Stimulated activated CD4-positive, alpha-beta T cell treated with anti-CD3 and anti-CD28 coated beads, Interleukin-2, amount 100 ng/mL, for 4 hours (primary cell): ENCODE measurements at regions not wholly inside any gene's neighbourhood (a gene's known extent, or its start where the extent isn't known, plus 50 kb on each side); places are given as distances from the start of the nearest gene placed in this dataset.
A peak's percentile ranks its signal among the peaks of the same experiment; 100 is the strongest.
"Not testable (repeated sequence)": the region's sequence is repeated elsewhere in the genome, so short reads cannot be mapped to it uniquely, and the experiment has no call there.

Source experiments
- DNase-seq: peaks from one replicate; pipeline ENCODE4 v3.0.0-alpha.2; 2020; ENCODE audit warnings: low read depth

DNA sequence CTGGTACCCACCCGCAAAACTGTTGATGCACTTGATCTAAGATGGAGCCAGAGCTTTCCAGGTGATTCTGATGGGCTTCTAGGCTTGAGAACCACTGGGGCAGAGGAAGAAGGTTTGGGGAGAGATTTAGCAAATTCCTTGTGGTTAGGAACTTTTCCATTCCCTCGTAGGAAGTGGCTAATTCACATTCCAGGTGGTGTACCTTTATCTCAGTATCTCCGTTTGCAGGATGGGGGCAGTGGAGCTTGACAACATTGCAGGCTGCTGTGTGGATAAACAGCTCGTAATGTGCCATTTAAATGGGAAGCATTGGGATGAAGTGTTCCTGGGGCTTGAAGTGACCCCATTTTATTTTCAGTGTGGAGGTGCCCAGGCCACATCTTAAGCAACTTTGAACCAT lies 172.9 kb upstream of the IL12B start:
- no peak for DNase-seq

DNA sequence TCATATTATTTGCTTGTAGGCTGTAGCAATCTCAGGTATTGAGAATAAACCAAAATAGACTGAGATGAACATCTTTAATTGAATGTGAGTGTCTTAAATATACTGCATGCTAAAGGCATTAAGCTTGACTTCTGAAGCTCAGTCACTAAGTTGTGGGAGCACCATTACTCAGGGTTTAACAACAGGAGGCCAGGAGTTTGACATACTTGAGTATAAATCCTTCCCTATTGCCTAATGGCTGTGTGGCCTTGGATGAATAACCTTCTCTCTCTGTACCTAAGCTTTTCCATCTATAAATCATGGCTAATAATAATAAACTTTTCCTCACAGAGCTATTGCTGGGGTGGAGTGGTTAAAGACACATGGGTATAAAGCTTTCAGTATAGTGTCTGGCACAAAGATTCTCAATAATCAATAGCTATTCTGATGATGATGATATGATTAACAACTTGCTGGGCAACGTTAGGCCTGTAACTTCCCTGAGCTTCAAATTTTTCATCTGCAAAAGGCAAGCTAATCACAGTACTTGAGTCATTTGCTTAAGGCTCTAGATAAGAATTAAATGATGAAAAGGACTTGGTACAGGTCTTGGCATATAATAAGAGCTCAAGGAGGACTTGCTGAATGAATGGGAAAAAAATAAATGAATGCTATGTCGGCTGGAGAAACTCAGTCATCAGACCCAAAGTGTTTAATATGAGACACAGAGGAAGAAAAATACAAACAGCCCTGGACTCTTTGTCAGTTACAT lies 174.0 kb upstream of the IL12B start:
- no peak for DNase-seq

DNA sequence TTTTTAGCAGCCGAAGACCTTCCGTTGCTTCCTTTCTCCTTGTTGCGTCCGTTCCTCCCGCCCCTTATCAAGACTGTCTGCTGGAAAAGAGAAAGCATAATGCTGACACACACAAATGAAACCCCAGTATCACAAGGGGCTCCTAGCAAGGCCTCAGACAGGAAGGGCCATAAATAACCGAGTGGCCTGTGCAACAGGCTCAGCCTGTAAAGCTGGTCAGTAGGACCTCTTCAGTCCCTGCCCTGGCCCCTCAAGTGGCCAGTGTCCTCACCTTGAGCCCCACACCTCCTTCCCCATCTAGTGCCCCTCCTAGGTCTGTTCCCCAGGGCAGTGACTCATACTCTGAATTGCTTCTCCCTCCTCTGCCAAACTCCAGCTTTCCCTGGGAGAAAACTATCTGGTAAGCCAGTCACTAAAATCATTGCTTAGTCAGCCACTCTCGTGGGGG lies 174.6 kb upstream of the IL12B start:
- DNase-seq = no peak

GRCh38 chr5:159507055-159507454 lies 176.8 kb upstream of the IL12B start:
- DNase-seq = no peak

DNA sequence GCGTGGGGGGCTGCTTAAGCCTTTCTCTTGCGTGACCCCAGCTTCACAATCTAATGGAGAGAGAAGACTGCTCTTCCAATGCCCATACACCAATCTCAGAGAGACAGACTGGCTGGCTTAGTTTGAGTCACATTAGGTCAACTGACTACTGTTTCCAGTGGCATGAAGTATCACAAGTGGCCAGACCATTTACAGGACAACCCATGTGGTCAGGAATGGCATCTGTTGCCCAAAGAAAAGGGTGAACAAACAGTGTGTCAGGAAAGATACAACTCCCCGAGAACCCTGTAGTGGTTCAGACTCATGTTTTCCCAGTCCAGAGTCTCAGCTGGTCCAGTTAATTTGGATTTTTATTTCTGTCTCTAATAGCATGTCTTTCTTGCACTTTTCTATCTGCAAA lies 177.4 kb upstream of the IL12B start:
- no peak for DNase-seq

DNA sequence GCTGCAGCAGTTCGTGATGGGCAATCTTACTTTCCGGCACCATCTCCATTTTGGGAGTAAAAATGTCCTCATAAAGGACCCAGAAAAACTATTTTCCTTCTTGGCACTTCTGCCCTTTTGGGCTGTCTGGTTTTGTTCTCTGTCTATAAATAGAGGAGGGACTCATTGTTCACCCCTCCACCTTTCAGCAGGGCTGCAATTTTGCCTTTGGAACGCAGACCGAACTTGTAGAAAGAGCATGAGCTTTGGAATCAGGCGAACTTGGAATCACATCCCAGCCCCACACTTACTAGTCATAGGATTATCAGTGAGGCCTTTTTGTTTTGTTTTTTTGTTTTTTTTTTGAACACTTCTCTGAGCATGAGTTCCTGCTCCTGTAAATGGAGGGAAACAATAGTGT lies 178.1 kb upstream of the IL12B start:
- no peak for DNase-seq

GRCh38 chr5:159509002-159509660 lies 178.8 kb upstream of the IL12B start:
- DNase-seq = no peak

- DNase-seq = no peak
These were observed 180.0 kb upstream of the IL12B start for GRCh38 chr5:159510282-159510681.

GRCh38 chr5:159511570-159511969 lies 181.3 kb upstream of the IL12B start:
- no peak for DNase-seq

GRCh38 chr5:159512064-159512463 lies 181.8 kb upstream of the IL12B start:
- DNase-seq = no peak

DNA sequence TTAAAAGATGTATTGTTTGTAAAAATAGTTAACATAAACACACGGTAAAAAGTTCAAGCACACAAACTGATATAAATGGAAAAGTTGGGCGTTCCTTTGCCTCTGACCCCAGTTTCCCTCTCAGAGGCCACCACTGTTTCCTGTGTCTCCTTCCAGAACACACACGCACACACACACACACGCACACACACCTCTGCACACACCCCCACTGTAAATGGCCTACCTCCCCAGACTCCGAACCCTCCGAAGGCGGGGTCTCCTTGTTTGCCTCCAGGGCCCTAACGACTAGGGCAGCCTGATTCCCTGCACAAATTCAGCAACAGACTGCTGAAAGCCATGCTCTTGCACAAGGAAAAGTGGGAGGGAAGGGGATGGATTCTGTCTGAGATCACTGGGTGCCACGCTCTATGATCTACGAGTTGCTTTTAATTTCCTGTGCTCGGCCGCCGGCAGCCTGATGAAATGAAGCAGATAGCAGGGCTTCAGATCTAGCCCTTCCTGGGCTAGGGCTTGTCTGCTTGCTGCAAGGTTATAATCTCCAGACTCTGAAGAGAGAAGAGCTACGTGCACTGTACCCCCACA lies 184.0 kb upstream of the IL12B start:
- DNase-seq = no peak

- no peak for DNase-seq
These were observed 184.9 kb upstream of the IL12B start for GRCh38 chr5:159515197-159515596.

DNA sequence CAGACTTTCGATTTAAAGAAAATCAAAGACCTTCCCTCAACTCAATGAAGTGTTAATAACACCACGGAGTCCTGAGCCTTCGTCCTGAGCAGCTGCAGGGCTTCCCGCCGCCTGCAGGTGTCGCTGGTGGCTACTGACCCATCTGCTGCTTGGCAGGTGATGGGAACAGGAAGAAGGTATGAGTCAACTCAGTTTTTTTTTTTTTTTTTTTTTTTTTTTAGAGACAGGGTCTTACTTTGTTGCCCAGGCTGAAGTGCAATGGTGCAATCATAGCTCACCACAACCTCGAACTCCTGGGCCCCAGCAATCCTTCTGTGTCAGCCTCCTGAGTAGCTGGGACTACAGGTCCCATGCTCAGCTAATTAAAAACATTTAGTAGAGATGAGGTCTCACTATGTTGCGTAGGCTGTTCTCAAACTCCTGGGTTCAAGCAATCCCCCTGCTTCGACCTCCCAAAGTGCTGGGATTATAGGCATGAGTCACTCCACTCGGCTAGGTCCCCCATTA lies 185.7 kb upstream of the IL12B start:
- DNase-seq = peak; percentile 64

DNA sequence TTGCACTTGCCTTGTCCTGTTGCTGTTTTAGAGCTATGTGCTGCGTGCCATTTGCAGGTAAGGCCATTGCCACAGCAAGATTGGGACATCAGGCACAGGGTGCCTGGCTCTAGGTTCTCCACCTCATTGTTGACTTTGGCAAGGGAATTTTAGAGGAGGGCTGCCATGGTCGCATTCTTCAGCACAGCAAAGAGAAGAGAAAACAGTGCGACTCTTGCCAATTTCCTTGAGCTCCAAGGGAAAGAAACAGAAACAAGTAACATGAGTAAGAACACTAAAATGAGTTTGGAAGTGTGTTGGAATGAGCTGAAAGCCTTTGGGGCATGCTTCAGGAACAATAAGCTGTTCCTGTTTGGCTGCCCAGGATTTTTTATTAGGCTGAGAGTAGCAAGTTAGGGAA lies 188.1 kb upstream of the IL12B start:
- no peak for DNase-seq

GRCh38 chr5:159519365-159519764 lies 189.1 kb upstream of the IL12B start:
- no peak for DNase-seq

DNA sequence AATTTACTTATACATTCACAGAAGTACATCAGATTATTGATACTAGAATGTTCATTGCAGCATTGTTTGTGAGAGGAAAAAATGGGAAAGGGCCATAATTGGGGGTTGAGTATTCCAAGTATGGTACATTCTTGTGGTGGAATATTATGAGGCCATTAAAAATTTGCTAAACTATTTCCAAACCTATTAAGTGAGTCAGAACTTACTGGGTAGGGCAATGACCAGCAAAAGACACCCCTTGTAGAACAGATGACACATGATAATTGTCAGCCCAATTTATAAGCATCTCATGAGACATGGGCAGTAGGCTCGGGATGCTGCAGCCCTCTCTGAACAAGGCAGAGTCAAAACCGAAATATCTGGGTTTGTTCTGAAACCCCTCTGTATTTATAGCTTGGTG lies 192.6 kb upstream of the IL12B start:
- DNase-seq = no peak

GRCh38 chr5:159524279-159524678 lies 194.0 kb upstream of the IL12B start:
- not testable (repeated sequence) for DNase-seq

DNA sequence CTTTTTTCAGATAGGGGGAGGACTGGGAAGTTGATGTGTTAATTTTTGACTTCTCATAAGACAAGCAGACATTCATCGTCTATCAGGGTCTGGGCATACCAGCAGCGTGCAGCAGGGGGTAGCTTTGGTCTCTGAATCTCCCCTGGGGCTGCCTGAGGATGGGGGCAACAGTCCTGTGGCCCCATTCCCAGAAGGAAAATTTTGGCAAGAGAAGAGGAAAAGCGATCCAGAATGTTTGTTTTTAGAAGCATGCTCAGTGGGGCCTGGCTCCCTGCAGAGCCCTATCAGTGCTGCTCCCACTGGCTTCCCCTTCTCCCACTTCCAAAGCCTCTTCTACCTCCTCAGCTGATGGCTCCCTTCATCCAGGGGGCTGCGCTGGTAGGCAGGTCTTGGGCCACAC lies 194.8 kb upstream of the IL12B start:
- DNase-seq = no peak

DNA sequence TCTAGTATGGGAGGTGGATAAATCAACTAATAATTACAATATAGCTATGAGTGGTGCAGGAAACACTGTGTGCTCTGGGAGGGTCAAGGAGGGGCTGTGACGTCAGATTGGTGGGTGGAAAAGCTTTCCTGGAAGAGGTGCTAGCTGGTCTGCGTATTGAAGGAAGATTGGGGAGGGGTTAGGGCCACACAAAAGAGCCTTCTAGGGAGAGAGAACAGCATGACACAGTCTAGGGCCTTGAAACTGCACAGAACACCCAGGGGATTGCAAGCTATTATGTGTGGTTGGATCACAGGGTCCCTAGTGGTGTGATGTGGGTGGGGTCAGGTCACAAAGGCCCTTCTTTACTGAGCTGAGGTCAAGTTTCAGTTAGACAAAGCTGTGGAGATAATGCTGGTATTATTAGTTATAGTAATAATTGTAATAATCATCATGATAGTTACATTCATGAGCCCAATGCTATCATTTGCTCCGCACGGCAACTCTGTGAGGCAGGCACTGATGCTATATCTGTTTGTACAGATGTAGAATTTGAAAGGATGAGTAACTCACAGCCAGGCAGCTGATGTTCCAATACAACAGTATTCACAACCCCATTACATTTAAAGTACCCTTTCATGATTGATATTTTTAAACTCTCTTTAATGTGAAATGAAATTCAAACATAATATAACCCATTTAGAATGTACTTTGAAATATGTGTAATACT lies 197.4 kb upstream of the IL12B start:
- no peak for DNase-seq

- DNase-seq = no peak
These were observed 201.3 kb upstream of the IL12B start for GRCh38 chr5:159531554-159532105.

- DNase-seq = no peak
These were observed 202.9 kb upstream of the IL12B start for GRCh38 chr5:159533197-159533596.

DNA sequence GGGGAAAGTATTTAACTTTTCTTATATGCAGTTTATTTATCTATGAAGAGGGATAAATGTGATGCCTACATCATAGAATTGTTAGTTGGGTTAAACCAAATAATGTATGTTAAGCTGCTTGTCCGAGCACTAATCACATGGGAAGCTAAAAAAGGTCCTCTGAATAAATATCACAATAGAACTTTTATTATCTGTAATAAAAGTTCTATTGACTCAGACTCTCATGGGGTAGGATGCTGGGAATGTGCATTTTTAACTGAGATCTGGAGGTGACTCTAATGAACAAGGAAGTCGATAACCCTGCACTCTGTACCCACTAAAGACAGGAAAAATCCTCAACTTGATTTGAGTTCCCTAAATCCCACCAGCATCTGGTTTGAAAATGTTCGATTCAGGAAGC lies 205.9 kb upstream of the IL12B start:
- no peak for DNase-seq
